DOHH2 (cell line): ENCODE measurements at regions not wholly inside any gene's neighbourhood (a gene's known extent, or its start where the extent isn't known, plus 50 kb on each side); places are given as distances from the start of the nearest gene placed in this dataset.

Experiments
- EZH2phosphoT487 ChIP-seq: fragments of 200-600 bp; sonication (generic); IDR thresholded peaks from 2 replicates; pipeline ENCODE4 v1.6.1; 2017; ENCODE audit warnings: borderline replicate concordance, mild to moderate bottlenecking, antibody characterized with exemption, low read length, moderate library complexity, mixed read lengths
- TF ChIP-seq, protein P1 (sequence below): fragments of 200-600 bp; sonication (generic); IDR thresholded peaks from one replicate; pipeline ENCODE4 v1.5.1; 2014; ENCODE audit warnings: antibody characterized with exemption, mild to moderate bottlenecking, low read depth, low read length; ENCODE audit not compliant: poor library complexity, severe bottlenecking

DNA sequence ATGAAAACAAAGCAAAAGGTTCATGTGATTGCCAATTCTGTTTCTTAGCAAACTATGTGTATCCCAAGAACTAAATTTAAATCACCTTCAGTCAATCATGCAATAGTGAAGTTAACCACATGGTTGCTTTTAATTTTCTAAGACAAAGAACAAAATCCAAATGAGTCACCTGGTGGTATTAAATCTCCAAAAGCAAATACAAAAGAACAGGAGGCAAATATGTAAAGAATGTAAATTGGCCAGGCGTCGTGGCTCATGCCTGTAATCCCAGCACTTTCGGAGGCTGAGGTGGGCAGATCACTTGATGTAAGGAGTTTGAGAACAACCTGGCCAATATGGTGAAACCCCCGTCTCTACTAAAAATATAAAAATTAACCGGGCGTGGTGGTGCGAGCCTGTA lies 54.2 kb upstream of the PIK3R4 start:
- TF ChIP-seq, protein P1, sequence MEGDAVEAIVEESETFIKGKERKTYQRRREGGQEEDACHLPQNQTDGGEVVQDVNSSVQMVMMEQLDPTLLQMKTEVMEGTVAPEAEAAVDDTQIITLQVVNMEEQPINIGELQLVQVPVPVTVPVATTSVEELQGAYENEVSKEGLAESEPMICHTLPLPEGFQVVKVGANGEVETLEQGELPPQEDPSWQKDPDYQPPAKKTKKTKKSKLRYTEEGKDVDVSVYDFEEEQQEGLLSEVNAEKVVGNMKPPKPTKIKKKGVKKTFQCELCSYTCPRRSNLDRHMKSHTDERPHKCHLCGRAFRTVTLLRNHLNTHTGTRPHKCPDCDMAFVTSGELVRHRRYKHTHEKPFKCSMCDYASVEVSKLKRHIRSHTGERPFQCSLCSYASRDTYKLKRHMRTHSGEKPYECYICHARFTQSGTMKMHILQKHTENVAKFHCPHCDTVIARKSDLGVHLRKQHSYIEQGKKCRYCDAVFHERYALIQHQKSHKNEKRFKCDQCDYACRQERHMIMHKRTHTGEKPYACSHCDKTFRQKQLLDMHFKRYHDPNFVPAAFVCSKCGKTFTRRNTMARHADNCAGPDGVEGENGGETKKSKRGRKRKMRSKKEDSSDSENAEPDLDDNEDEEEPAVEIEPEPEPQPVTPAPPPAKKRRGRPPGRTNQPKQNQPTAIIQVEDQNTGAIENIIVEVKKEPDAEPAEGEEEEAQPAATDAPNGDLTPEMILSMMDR = no peak
- no peak for TF ChIP-seq EZH2phosphoT487
